ENCODE measurements at regions not wholly inside any gene's neighbourhood (a gene's known extent, or its start where the extent isn't known, plus 50 kb on each side); places are given as distances from the start of the nearest gene placed in this dataset.

- Histone ChIP-seq H3K27ac (no peak overlapping the region), H3K4me2 (no peak overlapping the region), H3K79me2 (ENCODE audit: low read depth) (no peaks in the 10 kb centered on the region), H3F3A (ENCODE audit: insufficient read depth, low read depth) (no peaks in the 10 kb centered on the region), H4K20me1 (ENCODE audit: insufficient read depth) (no peaks in the 10 kb centered on the region), H3K4me3 (no peak overlapping the region), H3K9me2 (ENCODE audit: insufficient read depth) (no peaks in the 10 kb centered on the region), H3K36me3 (ENCODE audit: low read depth) (no peaks in the 10 kb centered on the region), H3K9me3 (ENCODE audit: insufficient read depth, low read depth) (peaks cover 4% of the 10 kb centered on the region; the same call in 1 of the 2 replicates), H3K4me1 (replicated peaks; ENCODE audit: insufficient read depth) (no peaks in the 10 kb centered on the region), H3K27me3 (ENCODE audit: insufficient read depth, low read depth) (no peaks in the 10 kb centered on the region), H2AFZ (no peak overlapping the region)
- DNase-seq, result no peak
- ChIA-PET POLR2A (ENCODE audit: unreplicated experiment) (no interaction called here), CTCF (no interaction called here)
- TF ChIP-seq EZH2 (IDR thresholded peaks at IDR 0.05; ENCODE audit: low read depth), result no peak
- TF ChIP-seq CTCF (conservative IDR thresholded peaks at IDR 0.05), result no peak
- intact Hi-C loops (cut with micrococcal nuclease; ENCODE audit: unreplicated experiment), result no loop called here
- no TSS peak for BruUV-seq (replicated peaks)
These were observed 396.2 kb downstream of the BCL11A start for GRCh38 chr2:60157283-60157682.

- intact Hi-C loops (cut with micrococcal nuclease; ENCODE audit: unreplicated experiment), result no loop called here
- no peak overlapping the region for H3K4me2 ChIP-seq
- peaks cover 6% of the 10 kb centered on the region; the same call in 1 of the 2 replicates for H3K9me3 ChIP-seq (ENCODE audit: insufficient read depth, low read depth)
- H3K36me3 ChIP-seq (ENCODE audit: low read depth), result no peaks in the 10 kb centered on the region
- no peak overlapping the region for H3K4me3 ChIP-seq
- POLR2A ChIA-PET (ENCODE audit: unreplicated experiment), result no interaction called here
- H3K4me1 ChIP-seq (replicated peaks; ENCODE audit: insufficient read depth), result no peaks in the 10 kb centered on the region
- no peak overlapping the region for H3K27ac ChIP-seq
- H2AFZ ChIP-seq, result no peak overlapping the region
- no TSS peak for BruUV-seq (replicated peaks)
- H4K20me1 ChIP-seq (ENCODE audit: insufficient read depth), result no peaks in the 10 kb centered on the region
- no peaks in the 10 kb centered on the region for H3F3A ChIP-seq (ENCODE audit: insufficient read depth, low read depth)
- no peak for TF ChIP-seq CTCF (conservative IDR thresholded peaks at IDR 0.05)
- TF ChIP-seq EZH2 (IDR thresholded peaks at IDR 0.05; ENCODE audit: low read depth), result no peak
- H3K9me2 ChIP-seq (ENCODE audit: insufficient read depth), result no peaks in the 10 kb centered on the region
- no peaks in the 10 kb centered on the region for H3K79me2 ChIP-seq (ENCODE audit: low read depth)
- CTCF ChIA-PET, result no interaction called here
- H3K27me3 ChIP-seq (ENCODE audit: insufficient read depth, low read depth), result peaks cover under 1% of the 10 kb centered on the region; the same call in 1 of the 2 replicates
- DNase-seq, result no peak
These were observed 399.3 kb downstream of the BCL11A start for GRCh38 chr2:60154142-60154541.

- Histone ChIP-seq H3K4me2 (no peak overlapping the region), H3K9me2 (ENCODE audit: insufficient read depth) (no peaks in the 10 kb centered on the region), H3K27me3 (ENCODE audit: insufficient read depth, low read depth) (peaks cover 13% of the 10 kb centered on the region; the same call in 1 of the 2 replicates), H2AFZ (no peak overlapping the region), H3K4me3 (no peak overlapping the region), H3K79me2 (ENCODE audit: low read depth) (no peaks in the 10 kb centered on the region), H3K27ac (no peak overlapping the region), H3K9me3 (ENCODE audit: insufficient read depth, low read depth) (peaks cover 6% of the 10 kb centered on the region; the same call in 1 of the 2 replicates), H3F3A (ENCODE audit: insufficient read depth, low read depth) (no peaks in the 10 kb centered on the region), H3K36me3 (ENCODE audit: low read depth) (no peaks in the 10 kb centered on the region), H4K20me1 (ENCODE audit: insufficient read depth) (no peaks in the 10 kb centered on the region), H3K4me1 (replicated peaks; ENCODE audit: insufficient read depth) (no peaks in the 10 kb centered on the region)
- BruUV-seq (replicated peaks), result no TSS peak
- POLR2A ChIA-PET (ENCODE audit: unreplicated experiment), result no interaction called here
- no peak for TF ChIP-seq EZH2 (IDR thresholded peaks at IDR 0.05; ENCODE audit: low read depth)
- TF ChIP-seq CTCF (conservative IDR thresholded peaks at IDR 0.05), result peak; percentile 94
- DNase-seq, result no peak
- intact Hi-C loops (cut with micrococcal nuclease; ENCODE audit: unreplicated experiment), result no loop called here
- CTCF ChIA-PET, result interaction anchor here (0.6 to 0.7 kb wide), 2 partner anchors 22 to 23 kb away, joined by 3 read pairs; no protein-coding TSS in a partner anchor
These were observed 401.1 kb downstream of the BCL11A start for GRCh38 chr2:60152226-60152833.

Data from PC-9 (cell line).